Adrenal gland (tissue), 5 donors: ENCODE measurements at regions not wholly inside any gene's neighbourhood (a gene's known extent, or its start where the extent isn't known, plus 50 kb on each side); places are given as distances from the start of the nearest gene placed in this dataset.

Source experiments
- POLR2A ChIP-seq, 2 donors: fragments of 450-650 bp; IDR thresholded peaks; one replicate each; pipeline ENCODE4 v1.6.1; 2017; ENCODE audit warnings: antibody characterized with exemption in 2 of 2, mild to moderate bottlenecking in 2 of 2, moderate library complexity in 1 of 2
- TF ChIP-seq, protein P1 (sequence below), 6 experiments: fragments of 450-650 bp in 4 of 6; fragments of 200-600 bp in 2 of 6; sonication (generic) in 1 of 6; IDR thresholded peaks; 1 replicate in 5 of 6; 2 replicates in 1 of 6; pipeline versions ENCODE4 v1.5.1 to v1.8.0; 2016 to 2021; ENCODE audit warnings: antibody characterized with exemption in 6 of 6, mild to moderate bottlenecking in 2 of 6, moderate library complexity in 1 of 6
- donor health status: DM: no; HTN: no; CAD: no.

DNA sequence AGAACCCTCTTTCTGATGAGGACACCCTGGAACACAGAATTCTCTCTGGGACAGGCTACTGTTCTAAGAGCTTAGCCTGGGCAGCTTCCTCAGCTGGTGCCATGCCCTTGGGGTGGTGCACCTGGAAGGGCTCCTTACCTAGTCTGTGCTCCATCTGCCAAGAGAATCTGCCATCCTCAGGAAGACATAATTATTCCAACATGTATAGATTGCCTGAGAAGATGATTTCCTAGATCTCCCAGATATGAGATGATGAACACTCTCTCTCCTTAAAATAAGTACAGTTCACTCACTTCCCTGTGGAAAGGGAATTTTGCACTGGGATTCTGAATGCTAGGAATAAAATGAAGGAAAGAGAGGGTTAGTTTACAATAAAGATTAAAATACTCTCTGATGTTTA lies 87.6 kb downstream of the NENF start:
- TF ChIP-seq, protein P1, sequence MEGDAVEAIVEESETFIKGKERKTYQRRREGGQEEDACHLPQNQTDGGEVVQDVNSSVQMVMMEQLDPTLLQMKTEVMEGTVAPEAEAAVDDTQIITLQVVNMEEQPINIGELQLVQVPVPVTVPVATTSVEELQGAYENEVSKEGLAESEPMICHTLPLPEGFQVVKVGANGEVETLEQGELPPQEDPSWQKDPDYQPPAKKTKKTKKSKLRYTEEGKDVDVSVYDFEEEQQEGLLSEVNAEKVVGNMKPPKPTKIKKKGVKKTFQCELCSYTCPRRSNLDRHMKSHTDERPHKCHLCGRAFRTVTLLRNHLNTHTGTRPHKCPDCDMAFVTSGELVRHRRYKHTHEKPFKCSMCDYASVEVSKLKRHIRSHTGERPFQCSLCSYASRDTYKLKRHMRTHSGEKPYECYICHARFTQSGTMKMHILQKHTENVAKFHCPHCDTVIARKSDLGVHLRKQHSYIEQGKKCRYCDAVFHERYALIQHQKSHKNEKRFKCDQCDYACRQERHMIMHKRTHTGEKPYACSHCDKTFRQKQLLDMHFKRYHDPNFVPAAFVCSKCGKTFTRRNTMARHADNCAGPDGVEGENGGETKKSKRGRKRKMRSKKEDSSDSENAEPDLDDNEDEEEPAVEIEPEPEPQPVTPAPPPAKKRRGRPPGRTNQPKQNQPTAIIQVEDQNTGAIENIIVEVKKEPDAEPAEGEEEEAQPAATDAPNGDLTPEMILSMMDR (IDR thresholded peaks at IDR 0.05), result no peak
- no peak for TF ChIP-seq POLR2A (IDR thresholded peaks at IDR 0.05)
